COLO829 (cell line): ENCODE measurements at regions not wholly inside any gene's neighbourhood (a gene's known extent, or its start where the extent isn't known, plus 50 kb on each side); places are given as distances from the start of the nearest gene placed in this dataset.
"Not testable (repeated sequence)": the region's sequence is repeated elsewhere in the genome, so short reads cannot be mapped to it uniquely, and the experiment has no call there.

Experiments
- DNase-seq: peaks from one replicate; pipeline ENCODE4 v3.0.0; 2012; ENCODE audit warnings: low spot score

- no peak for DNase-seq
Observed at GRCh38 chr4:148649652-148650331, 207.6 kb upstream of the NR3C2 start.

- DNase-seq, result no peak
Observed at GRCh38 chr4:148643851-148644250, 201.6 kb upstream of the NR3C2 start.

- no peak for DNase-seq
Observed at GRCh38 chr4:148642907-148643306, 200.7 kb upstream of the NR3C2 start.

GRCh38 chr4:148638079-148638478 is 195.9 kb upstream of the NR3C2 start:
- DNase-seq, result not testable (repeated sequence)

GRCh38 chr4:148637453-148637852 is 195.2 kb upstream of the NR3C2 start:
- DNase-seq, result not testable (repeated sequence)

GRCh38 chr4:148634476-148634875 is 192.3 kb upstream of the NR3C2 start:
- no peak for DNase-seq

- DNase-seq, result no peak
Observed at GRCh38 chr4:148633720-148634119, 191.5 kb upstream of the NR3C2 start.

GRCh38 chr4:148632476-148632875 is 190.3 kb upstream of the NR3C2 start:
- no peak for DNase-seq

GRCh38 chr4:148630051-148630450 is 187.8 kb upstream of the NR3C2 start:
- DNase-seq, result no peak

GRCh38 chr4:148618856-148619255 is 176.6 kb upstream of the NR3C2 start:
- DNase-seq, result no peak

- no peak for DNase-seq
Observed at GRCh38 chr4:148608968-148609367, 166.8 kb upstream of the NR3C2 start.

- not testable (repeated sequence) for DNase-seq
Observed at GRCh38 chr4:148598418-148599207, 156.4 kb upstream of the NR3C2 start.

- DNase-seq, result no peak
Observed at GRCh38 chr4:148589182-148589581, 147.0 kb upstream of the NR3C2 start.

- DNase-seq, result no peak
Observed at GRCh38 chr4:148575577-148575976, 133.4 kb upstream of the NR3C2 start.

- no peak for DNase-seq
Observed at GRCh38 chr4:148574911-148575310, 132.7 kb upstream of the NR3C2 start.

- no peak for DNase-seq
Observed at GRCh38 chr4:148574502-148574901, 132.3 kb upstream of the NR3C2 start.

GRCh38 chr4:148574066-148574465 is 131.9 kb upstream of the NR3C2 start:
- DNase-seq, result no peak

GRCh38 chr4:148573296-148573695 is 131.1 kb upstream of the NR3C2 start:
- DNase-seq, result no peak

GRCh38 chr4:148565801-148566200 is 123.6 kb upstream of the NR3C2 start:
- DNase-seq, result no peak

- no peak for DNase-seq
Observed at GRCh38 chr4:148563684-148564083, 121.5 kb upstream of the NR3C2 start.

GRCh38 chr4:148561467-148561866 is 119.3 kb upstream of the NR3C2 start:
- no peak for DNase-seq

GRCh38 chr4:148557793-148558192 is 115.6 kb upstream of the NR3C2 start:
- no peak for DNase-seq

- no peak for DNase-seq
Observed at GRCh38 chr4:148550788-148551187, 108.6 kb upstream of the NR3C2 start.
